ENCODE measurements at regions not wholly inside any gene's neighbourhood (a gene's known extent, or its start where the extent isn't known, plus 50 kb on each side); places are given as distances from the start of the nearest gene placed in this dataset.

GRCh38 chr9:88678008-88678407 lies 143.0 kb downstream of the NXNL2 start:
- Histone ChIP-seq H3K4me2 (ENCODE audit: low read depth, low read length) (no peak overlapping the region), H3K14ac (replicated peaks; ENCODE audit: low read depth, low read length) (no peak overlapping the region), H3K9ac (ENCODE audit: low read depth, low read length) (no peak overlapping the region), H3K79me1 (ENCODE audit: low read depth in 1 of 2, low read length in 2 of 2) (no peaks in the 10 kb centered on the region), H2BK120ac (ENCODE audit: low read depth, low read length) (no peak overlapping the region), H2BK5ac (ENCODE audit: low read depth, low read length, poor library complexity, severe bottlenecking) (no peak overlapping the region), H3K27me3 (ENCODE audit: control insufficient read depth, insufficient read depth, low read length) (no peaks in the 10 kb centered on the region), H4K8ac (ENCODE audit: low read depth in 2 of 2, low read length in 2 of 2) (no peak overlapping the region), H3K27ac (ENCODE audit: insufficient read depth, low read length) (no peak overlapping the region), H2AK9ac (replicated peaks; ENCODE audit: low read depth, low read length, poor library complexity) (no peak overlapping the region), H2AK5ac (ENCODE audit: low read depth, low read length) (no peak overlapping the region), H4K20me1 (ENCODE audit: insufficient read depth, low read length) (no peaks in the 10 kb centered on the region), H2BK15ac (ENCODE audit: low read depth, low read length) (no peak overlapping the region), H3K9me1 (ENCODE audit: insufficient read depth, low read length) (peaks cover 5% of the 10 kb centered on the region; the same call in 1 of the 2 replicates), H3K4me3 (ENCODE audit: insufficient read depth, low read depth, low read length) (no peak overlapping the region), H3K4ac (ENCODE audit: low read depth, low read length) (no peak overlapping the region), H3K56ac (ENCODE audit: extremely low read depth, insufficient read depth, low read length) (no peak overlapping the region), H2AFZ (replicated peaks; ENCODE audit: low read length, poor library complexity) (no peak overlapping the region), H4K91ac (ENCODE audit: insufficient read depth, low read depth, low read length) (no peak overlapping the region), H3K36me3 (ENCODE audit: control insufficient read depth, insufficient read depth, low read length) (no peaks in the 10 kb centered on the region), H2BK20ac (ENCODE audit: low read depth, low read length) (no peak overlapping the region), H3K18ac (ENCODE audit: low read depth, low read length) (no peak overlapping the region), H3K9me3 (ENCODE audit: control insufficient read depth, insufficient read depth, low read length) (no peaks in the 10 kb centered on the region), H4K5ac (ENCODE audit: low read depth, low read length) (no peak overlapping the region), H3K23ac (ENCODE audit: low read depth, low read length) (no peak overlapping the region), H3K4me1 (ENCODE audit: control insufficient read depth, insufficient read depth, low read length) (0 out of 2 replicates have a peak, but pooled peaks cover 2% of the 10 kb centered on the region)
- ATAC-seq (ENCODE audit: low read depth) (no peak), DNase-seq (no peak)
- BruUV-seq (replicated peaks) = no TSS peak
- intact Hi-C loops (cut with micrococcal nuclease) (no loop called here), dilution Hi-C loops (cut with HindIII; ENCODE audit: low sequenced_read_pairs, unreplicated experiment) (no loop called here), in situ Hi-C loops (cut with MboI; ENCODE audit: low sequenced_read_pairs) (no loop called here)
- TF ChIP-seq FOS (IDR thresholded peaks at IDR 0.05; ENCODE audit: low read depth, low read length) = no peak
- no peak for TF ChIP-seq SMC3 (IDR thresholded peaks at IDR 0.05; ENCODE audit: low read depth, low read length)
- no peak for TF ChIP-seq RFX5 (IDR thresholded peaks at IDR 0.05; ENCODE audit: low read depth, low read length)
- TF ChIP-seq MXI1 (IDR thresholded peaks at IDR 0.05; ENCODE audit: borderline replicate concordance, low read depth, low read length) = no peak
- CTCF ChIA-PET = no interaction called here
- WGBS, 2 experiments (ENCODE audit: extremely low coverage in 2 of 2, insufficient read length in 1 of 2) = no CpG with 5 or more reads among the region's 2 CpGs
- POLR2A ChIA-PET (ENCODE audit: unreplicated experiment) = no interaction called here

All from IMR-90 (cell line).